ENCODE measurements at regions not wholly inside any gene's neighbourhood (a gene's known extent, or its start where the extent isn't known, plus 50 kb on each side); places are given as distances from the start of the nearest gene placed in this dataset.
"Not testable (repeated sequence)": the region's sequence is repeated elsewhere in the genome, so short reads cannot be mapped to it uniquely, and the experiment has no call there.

GRCh38 chr5:124176692-124177091, 569.7 kb downstream of the ZNF608 start:
- Histone ChIP-seq H3K9me3 (peaks cover 11% of the 10 kb centered on the region), H3K36me3 (no peaks in the 10 kb centered on the region), H3K4me1 (ENCODE audit: control insufficient read depth in 1 of 2, low read depth in 2 of 2) (peaks cover 5 to 8% of the 10 kb centered on the region in 2 donors), H3K27me3 (replicated peaks; ENCODE audit: insufficient read depth) (no peaks in the 10 kb centered on the region), H3K27ac (no peak overlapping the region), H3K4me3 (no peak overlapping the region)
- ATAC-seq (ENCODE audit: insufficient number of reproducible peaks, low FRiP score, low read depth), result peak; percentile 69
- DNase-seq (ENCODE audit: low spot score), result no peak
- TF ChIP-seq CTCF (IDR thresholded peaks at IDR 0.05), result no peak

- DNase-seq (ENCODE audit: low spot score), result no peak
- H3K27me3 ChIP-seq (replicated peaks; ENCODE audit: insufficient read depth), result no peaks in the 10 kb centered on the region
- H3K4me3 ChIP-seq, result no peak overlapping the region
- no peaks in the 10 kb centered on the region for H3K36me3 ChIP-seq
- H3K9me3 ChIP-seq, result peaks cover 16% of the 10 kb centered on the region
- no peak for ATAC-seq (ENCODE audit: insufficient number of reproducible peaks, low FRiP score, low read depth)
- no peak for TF ChIP-seq CTCF (IDR thresholded peaks at IDR 0.05)
- peaks cover 5 to 8% of the 10 kb centered on the region in 2 donors for H3K4me1 ChIP-seq (ENCODE audit: control insufficient read depth in 1 of 2, low read depth in 2 of 2)
- no peak overlapping the region for H3K27ac ChIP-seq
These were observed 573.1 kb downstream of the ZNF608 start for GRCh38 chr5:124173386-124173785.

- Histone ChIP-seq H3K9me3 (peaks cover 16% of the 10 kb centered on the region), H3K4me3 (no peak overlapping the region), H3K4me1 (ENCODE audit: control insufficient read depth in 1 of 2, low read depth in 2 of 2) (peaks cover 5 to 8% of the 10 kb centered on the region in 2 donors), H3K36me3 (no peaks in the 10 kb centered on the region), H3K27ac (no peak overlapping the region), H3K27me3 (replicated peaks; ENCODE audit: insufficient read depth) (no peaks in the 10 kb centered on the region)
- ATAC-seq (ENCODE audit: insufficient number of reproducible peaks, low FRiP score, low read depth) (no peak), DNase-seq (ENCODE audit: low spot score) (no peak)
- TF ChIP-seq CTCF (IDR thresholded peaks at IDR 0.05), result no peak
These were observed 573.9 kb downstream of the ZNF608 start for GRCh38 chr5:124172389-124173003.

- not testable (repeated sequence) for H3K4me1 ChIP-seq (ENCODE audit: control insufficient read depth in 1 of 2, low read depth in 2 of 2); H3K4me3 ChIP-seq; H3K27me3 ChIP-seq (replicated peaks; ENCODE audit: insufficient read depth); H3K27ac ChIP-seq; H3K36me3 ChIP-seq; ATAC-seq (ENCODE audit: insufficient number of reproducible peaks, low FRiP score, low read depth); DNase-seq (ENCODE audit: low spot score)
- peaks cover 14% of the 10 kb centered on the region for H3K9me3 ChIP-seq
These were observed 578.3 kb downstream of the ZNF608 start for GRCh38 chr5:124168093-124168492.

- no peak for TF ChIP-seq CTCF (IDR thresholded peaks at IDR 0.05)
- H3K4me3 ChIP-seq, result peak overlapping the region; percentile 46
- DNase-seq (ENCODE audit: low spot score) (no peak), ATAC-seq (ENCODE audit: insufficient number of reproducible peaks, low FRiP score, low read depth) (no peak)
- H3K9me3 ChIP-seq, result no peaks in the 10 kb centered on the region
- H3K27me3 ChIP-seq (replicated peaks; ENCODE audit: insufficient read depth), result no peaks in the 10 kb centered on the region
- H3K4me1 ChIP-seq (ENCODE audit: control insufficient read depth in 1 of 2, low read depth in 2 of 2), result no peaks in the 10 kb centered on the region
- no peaks in the 10 kb centered on the region for H3K36me3 ChIP-seq
- H3K27ac ChIP-seq, result no peak overlapping the region
These were observed 583.5 kb downstream of the ZNF608 start for GRCh38 chr5:124162767-124163532.

Measured in thoracic aorta (tissue), 2 donors.